CD4-positive, alpha-beta T cell treated with Interleukin-4 for 4 hours (primary cell): ENCODE measurements at regions not wholly inside any gene's neighbourhood (a gene's known extent, or its start where the extent isn't known, plus 50 kb on each side); places are given as distances from the start of the nearest gene placed in this dataset.
"Not testable (repeated sequence)": the region's sequence is repeated elsewhere in the genome, so short reads cannot be mapped to it uniquely, and the experiment has no call there.

Experiments used
- DNase-seq: peaks from one replicate; pipeline ENCODE4 v3.0.0-alpha.2; 2020

DNA sequence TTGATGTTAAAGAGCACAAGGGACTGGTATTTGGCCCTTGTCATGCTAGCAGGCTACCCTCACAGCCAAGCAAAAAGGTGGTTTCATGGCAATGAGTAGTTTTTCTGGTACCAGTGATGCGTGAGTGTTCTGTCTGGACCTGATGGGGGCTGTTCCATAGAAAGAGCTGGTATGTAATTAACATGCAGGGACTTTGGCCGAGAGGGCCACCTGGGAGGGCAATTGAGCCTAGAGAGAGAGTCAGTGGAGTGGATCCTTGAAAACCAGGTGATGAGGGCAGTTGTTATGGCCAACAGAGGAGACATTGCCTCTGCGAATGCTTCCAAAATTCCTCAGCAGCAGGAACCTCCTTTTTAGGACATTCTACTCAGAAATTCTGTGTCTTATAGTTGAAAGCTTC lies 383.3 kb downstream of the PSAT1 start:
- no peak for DNase-seq

DNA sequence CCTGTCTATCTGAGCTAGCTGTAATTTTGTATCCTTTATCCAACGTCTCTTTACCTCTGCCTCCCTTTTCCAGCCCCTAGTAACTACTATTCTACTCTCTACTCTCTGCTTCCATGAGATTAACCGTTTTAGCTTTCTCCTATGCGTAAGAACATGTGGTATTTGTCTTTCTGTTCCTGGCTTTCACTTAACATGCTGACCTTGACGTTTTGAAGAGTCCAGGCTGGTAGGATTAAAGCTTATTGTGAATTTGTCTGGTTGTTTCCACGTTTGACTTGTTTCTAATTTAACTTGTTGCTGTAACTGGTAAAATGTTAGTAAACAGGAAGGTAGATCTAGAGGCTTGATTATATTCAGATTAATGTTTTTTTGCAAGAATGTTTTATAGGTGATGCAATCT lies 385.3 kb downstream of the PSAT1 start:
- DNase-seq, result no peak

DNA sequence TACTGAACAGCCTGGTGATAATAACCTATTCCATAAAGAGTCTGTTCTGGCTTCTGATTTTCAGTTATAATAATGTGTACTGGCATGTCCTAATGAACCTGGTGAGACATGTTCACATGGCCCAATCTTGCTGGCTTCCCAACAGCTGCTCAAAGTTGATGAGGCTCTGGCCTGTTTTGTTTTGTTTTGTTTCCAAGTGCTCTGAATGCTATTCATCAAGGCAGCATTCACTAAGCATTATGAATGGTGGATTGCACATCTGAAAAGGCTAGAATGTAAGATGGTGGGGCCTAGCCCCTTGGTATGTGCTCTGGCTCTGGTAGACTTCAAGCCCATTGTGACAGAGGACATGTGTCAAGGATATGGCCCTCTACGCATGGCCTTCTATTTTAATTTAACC lies 388.5 kb downstream of the PSAT1 start:
- DNase-seq, result no peak

DNA sequence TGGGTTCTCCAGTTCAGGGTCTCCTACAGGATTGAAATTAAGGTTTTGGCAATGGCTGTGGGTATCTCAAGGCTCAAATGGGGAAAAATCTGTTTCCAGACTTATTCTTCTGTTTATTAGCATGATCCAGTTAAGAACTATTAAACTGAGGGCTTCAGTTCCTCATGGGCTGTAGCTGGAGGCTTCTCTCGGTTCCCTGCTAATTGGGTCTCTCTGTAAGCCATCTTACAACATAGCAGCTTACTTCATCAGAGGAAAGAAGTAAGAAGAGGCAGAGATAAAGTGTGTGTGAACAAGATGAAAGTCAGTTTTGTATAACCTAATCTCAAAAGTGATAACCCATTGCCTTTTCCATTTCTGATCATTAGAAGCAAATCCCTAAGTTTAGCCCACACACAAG lies 391.9 kb downstream of the PSAT1 start:
- no peak for DNase-seq

DNA sequence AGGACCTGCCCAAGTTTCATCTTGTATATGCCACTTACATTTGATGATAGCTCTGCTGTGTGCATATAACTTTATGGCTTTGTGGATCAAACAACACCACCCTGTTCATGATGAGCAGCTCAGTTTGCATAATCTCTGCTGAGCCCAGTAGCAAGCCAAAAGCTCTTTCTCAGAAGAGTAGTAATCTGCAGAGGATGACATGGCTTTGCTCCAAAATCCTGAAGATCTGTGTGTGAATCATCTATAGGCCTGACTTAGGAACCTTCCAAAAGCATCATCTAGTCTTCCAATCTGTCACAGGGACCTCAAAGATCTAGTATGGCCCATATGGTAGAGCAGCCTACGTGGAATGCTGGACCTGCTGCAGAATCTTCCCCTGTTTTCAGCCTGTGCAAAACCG lies 394.6 kb downstream of the PSAT1 start:
- no peak for DNase-seq

DNA sequence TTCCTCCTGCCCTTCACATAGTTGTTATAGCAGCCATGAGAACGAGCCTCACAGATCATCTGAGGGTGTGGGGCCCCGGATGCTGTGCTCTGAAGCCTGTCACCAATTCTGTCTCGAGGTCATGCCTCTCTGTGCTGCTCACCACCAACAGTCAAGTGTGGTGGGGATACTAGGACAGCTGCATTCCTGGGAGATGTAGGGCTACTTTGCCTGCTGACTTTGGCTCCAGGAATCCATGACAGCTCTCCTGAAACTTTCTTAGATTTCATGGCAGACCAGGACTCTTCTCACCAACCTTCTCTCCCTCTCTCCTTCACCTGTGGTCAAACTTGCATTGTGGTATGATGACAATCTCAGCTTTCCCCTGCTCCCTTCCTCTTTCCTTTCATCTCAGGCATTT lies 395.9 kb downstream of the PSAT1 start:
- no peak for DNase-seq

DNA sequence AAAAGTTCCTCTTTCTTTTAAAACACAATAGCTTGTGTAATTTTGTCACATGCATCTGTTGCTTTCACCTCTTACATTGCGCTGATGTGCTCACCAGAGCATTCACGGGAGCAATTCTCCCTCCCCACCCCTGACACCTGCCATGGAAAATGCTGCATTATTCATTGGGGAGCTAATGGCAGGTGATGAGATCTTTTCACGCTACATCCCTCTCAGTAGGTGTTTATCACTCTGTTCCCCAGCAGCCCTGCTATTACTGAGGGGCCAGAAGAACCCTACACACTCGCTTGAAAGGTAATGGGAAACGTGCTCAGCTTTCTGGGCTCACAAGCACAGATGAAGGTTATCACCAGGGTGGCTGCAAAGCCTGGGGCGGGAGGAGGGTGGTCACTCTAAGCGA lies 398.0 kb downstream of the PSAT1 start:
- no peak for DNase-seq

DNA sequence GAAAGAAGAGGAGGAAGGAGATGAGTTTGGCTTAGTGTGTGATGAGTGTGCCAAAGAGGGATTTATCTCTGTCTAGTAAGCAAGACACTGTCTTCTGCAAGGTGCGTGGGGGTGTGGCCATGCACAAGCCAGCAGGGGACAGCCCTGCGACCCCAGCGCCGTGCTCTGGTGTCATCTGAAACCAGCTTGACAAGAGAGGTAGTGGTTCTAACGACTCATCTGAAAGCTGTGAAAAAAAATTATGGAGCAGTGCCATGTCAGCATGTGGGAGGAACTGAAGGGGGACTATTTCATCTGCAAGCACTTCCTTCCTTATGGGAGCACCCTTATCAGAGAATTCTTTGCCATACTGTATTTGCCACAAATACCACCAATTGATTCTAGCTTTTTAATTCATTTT lies 398.6 kb downstream of the PSAT1 start:
- no peak for DNase-seq

DNA sequence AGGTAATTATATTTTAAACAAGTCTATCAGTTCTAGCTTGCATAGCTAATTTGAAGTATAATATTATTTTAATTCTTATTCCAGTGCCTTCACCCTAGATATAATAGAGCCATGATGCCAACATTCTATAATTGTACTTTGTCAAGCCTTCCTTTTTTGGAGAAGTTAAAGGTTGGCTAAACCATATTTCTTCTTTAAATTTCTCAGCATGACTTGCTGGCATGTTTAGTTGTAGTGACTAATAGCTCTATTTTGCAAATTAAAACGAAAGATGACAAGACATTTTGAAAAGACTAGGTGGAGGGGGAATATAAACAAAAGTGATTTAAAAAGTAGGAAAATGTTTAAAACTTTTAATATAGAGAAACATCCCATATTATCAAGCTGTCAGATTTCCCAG lies 400.7 kb downstream of the PSAT1 start:
- DNase-seq, result no peak

DNA sequence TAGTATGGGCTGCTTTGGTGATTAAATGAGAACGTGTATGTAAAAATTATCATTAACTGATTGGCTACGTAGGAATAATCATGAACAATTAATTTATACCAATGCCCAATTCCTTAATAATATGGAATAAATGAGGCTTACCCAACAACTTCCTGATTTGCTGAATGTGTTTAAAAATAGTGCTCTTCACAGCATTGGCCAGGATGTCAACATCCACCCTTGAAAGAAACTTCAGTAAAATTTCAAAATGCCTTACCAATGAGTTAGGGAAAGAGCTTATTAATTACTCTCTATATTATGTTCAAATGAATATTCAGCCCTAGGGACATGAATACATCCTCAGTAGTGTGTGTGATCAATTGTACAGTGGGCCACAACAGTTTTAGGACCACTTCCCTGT lies 401.4 kb downstream of the PSAT1 start:
- no peak for DNase-seq

DNA sequence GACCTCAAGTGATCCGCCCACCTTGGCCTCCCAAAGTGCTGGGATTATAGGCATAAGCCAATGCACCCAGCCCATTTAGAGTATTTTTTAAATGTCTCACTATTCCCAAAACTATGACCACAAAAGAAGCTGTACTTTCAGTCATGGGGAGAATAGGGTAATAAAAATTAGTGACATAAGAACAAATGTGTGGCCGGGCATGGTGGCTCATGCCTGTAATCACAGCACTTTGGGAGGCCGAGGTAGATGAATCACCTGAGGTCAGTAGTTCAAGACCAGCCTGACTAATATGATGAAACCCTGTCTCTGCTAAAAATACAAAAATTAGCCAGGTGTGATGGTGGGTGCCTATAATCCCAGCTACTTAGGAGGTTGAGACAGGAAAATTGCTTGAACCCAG lies 402.3 kb downstream of the PSAT1 start:
- not testable (repeated sequence) for DNase-seq

DNA sequence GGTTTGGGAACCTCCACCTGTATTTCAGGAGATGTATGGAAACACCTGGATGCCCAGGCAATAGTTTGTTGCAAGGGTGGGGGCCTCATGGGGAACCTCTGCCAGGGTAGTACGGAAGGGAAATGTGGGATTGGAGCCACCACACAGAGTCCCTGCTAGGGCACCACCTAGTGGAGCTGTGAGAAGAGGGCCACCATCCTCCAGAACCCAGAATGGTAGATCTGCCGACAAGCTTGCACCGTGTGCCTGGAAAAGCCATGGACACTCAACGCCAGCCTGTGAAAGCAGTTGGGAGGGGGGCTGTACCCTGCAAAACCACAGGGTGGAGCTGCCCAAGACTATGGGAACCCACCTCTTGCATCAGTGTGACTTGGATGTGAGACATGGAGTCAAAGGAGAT lies 407.2 kb downstream of the PSAT1 start:
- not testable (repeated sequence) for DNase-seq

DNA sequence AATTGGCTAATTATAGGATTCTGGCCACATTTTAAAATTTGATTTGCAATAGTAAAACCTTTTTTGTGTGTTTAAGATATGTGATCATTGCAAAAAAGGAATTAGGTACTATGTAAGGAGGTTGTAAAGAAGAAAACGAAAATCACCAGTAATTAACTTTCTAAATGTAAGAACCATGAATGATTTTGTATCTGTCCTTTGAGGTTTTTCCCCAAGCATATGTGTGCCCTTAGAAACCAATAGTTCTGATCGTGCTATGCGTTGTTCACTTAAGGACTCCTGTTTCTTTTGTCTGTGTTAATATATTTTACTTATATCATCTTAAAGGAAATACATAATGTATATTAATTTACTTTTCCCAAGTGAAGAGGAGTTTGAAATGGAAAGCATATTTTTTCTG lies 410.2 kb downstream of the PSAT1 start:
- no peak for DNase-seq

DNA sequence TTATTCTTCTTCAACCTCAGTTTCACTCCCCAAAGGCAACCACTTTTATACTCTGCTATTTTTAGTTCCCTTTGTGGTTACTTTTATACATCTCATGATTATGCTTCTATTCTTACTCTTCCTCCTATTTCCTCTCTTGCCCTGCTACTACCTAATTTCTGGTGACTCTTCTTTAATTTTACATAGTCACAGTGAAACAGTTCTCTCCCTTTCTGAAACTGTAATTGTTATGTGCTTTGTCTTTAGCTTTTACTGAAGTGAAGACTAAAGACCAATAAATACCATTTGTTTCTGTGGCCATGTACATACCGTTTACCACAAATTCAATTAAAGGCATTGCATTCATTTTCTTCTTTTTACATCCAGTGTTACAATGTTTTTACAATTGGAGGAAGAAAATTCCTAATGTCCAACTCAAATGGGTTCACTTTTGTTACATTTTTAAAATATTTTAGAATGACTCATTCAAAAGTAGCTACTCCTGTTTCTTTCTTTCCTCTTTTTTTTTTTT lies 410.6 kb downstream of the PSAT1 start:
- no peak for DNase-seq

DNA sequence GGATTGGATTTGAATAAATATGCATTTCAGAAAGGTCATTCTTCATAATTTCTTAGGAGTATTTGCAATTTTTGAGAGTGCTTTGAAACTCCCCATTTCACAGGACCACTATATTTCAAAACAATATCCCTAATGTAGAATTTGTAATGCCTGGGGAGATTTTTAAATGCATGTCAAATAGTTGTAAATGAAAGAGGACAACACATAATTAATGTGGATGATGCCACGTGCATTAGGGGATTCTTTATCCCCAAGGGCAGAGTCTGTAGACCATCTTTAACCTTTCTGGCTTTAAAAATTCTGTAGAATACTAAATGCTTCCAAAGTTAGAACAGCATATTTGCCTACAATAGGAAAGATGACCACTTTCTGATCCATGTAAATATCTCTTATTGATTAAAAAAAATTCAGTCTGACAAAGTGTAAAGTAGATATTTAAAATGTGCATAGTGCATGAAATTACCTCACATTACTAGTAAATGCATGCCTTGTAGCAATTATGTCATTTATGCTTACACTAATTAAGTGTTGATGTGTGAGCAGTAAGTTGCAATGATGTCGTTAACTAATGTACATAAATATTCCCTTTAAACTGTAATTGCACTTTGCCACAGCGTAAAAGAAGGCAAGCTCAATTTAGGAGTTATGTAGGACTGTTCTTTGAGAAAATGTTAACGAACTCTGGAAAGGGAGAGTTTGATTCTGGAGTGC lies 416.1 kb downstream of the PSAT1 start:
- no peak for DNase-seq

DNA sequence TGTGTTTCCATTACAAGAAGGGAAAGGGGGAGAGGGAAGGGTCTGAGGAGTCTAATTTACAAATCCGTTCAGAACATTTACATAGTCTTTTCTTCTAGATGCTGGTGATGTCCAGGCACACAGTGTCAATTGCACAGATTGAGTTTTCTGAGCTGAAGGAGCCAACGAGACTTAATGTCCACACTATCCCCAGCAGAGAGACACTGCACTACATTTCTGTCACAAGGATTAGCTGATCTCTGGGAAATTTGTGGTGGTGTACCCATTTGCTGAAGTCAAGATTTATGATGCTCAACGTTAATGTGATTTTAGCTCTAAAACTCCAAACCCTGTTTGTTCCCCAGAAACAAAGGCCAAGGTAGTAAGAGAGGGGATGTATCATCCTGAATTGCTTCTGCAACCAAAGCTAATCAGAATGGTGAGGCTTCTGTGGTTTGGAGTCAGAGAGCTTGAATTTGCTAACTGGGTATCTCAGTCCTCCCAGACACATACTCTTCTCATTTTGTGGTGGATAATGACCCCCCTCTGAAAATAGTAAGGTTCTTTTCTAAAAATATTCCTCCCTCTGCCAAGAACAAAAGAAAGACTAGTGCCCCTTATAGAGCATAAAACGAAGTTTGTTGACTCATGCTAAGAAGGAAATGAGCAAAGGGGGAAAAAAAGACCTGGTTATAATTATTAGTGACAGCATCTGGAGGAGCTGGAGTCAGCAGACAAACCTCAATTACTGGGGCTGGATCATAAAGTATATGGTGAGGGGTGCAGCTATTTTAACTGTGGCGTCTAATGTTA lies 416.9 kb downstream of the PSAT1 start:
- DNase-seq, result no peak

DNA sequence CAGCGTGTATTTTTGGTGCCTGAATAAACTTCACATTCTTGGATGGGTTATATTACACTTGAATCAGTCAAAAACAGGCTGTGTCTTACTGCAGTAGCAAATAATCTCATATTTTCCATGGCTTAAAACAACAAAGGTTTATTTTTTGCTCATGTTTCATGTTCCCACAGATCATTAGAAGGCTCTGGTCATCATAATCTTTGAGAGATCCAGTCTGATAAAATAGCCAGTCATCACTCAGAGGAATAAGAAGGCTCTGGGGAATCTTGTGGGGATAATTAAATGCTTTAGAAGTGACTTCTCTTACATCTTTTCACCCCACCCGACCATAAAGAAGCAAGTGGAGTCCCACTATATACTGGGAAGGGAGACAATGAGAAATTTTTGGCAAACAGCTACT lies 417.7 kb downstream of the PSAT1 start:
- DNase-seq, result no peak

DNA sequence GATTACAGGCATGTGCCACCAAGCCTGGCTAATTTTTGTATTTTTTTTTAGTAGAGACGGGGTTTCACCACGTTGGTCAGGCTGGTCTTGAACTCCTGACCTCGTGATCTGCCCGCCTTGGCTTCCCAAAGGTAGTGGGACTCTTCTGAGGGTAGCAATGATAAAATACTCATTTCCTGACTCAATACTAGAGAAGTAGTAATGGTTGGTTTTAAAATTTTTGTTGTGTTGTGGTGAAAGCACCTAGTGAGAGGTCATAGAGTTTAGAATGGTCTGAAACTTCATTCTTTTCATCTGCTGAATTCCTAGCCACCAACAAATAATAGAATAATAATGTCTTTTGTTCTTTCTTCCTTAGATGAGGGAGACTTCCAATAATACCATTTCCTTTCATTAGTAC lies 422.1 kb downstream of the PSAT1 start:
- not testable (repeated sequence) for DNase-seq

DNA sequence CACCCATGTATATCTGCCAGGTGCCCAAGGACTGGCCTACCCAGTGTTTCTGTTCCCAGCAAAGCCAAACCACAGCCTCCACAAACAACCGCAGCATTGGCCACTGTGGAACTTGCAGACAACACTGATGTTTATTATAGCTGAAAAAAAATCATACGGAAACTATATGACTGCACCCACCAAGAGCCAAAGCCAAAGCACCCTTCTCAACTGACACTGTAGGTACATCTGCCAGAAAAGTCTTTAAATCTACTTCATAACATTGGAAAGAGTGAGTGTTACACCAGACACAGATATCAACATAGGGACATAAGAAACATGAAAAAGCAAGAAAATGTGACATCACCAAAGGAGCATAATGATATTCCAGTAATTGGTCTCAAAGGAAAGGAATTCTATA lies 428.0 kb downstream of the PSAT1 start:
- no peak for DNase-seq

DNA sequence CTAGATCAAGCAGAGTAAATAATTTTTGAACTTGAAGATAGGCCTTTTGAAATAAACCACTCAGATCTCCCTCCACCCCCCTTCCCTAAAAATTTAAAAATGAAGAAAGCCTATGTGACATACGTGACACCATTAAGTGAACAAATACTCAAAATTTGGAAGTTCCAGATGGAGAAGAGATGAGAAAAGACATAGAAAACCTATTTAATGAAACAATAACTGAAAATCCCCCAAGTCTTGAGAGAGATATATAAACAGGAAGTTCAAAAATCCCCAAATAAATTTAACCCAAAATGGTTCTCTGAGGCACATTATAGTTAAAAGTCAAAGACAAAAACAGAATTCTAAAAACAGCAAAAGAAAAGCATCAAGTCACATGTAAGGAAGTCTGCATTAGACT lies 428.6 kb downstream of the PSAT1 start:
- no peak for DNase-seq

DNA sequence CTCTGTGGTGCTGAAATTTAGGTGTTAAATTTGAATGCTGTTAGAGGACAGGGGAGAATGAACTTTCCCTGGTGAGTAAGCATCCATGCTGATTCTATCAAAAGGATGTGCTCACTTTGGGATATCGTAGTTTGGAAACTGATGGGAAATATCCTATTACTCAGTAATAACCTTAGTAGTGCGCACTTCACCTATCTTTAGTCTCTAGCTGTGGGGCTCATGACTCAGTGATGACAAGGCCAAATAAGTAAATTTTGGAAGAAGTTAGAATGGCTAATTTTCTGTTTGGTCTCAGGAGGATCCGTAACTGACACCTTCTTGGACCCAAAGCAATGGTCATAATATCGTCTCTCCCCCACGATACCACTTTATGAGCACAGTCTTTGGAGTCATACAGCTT lies 448.4 kb downstream of the PSAT1 start:
- DNase-seq, result no peak

DNA sequence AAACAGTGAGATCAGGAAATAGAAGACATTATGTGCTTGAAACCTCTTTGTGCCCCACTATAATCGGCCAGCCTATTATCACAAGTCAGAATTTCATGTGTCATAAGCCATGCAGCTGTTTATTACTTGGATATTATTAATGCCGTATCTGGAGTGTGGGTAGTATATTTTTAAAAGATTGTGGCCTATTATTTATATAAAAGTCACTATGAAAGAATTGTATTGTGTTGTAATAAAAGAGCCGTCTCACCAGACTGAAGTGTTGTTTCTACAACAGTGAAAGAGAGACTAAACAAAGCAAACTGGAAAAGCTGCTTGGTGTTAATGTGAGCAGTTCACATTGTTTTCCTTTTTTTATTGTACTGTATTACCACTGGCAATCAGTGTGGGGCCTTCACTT lies 449.1 kb downstream of the PSAT1 start:
- DNase-seq, result no peak

DNA sequence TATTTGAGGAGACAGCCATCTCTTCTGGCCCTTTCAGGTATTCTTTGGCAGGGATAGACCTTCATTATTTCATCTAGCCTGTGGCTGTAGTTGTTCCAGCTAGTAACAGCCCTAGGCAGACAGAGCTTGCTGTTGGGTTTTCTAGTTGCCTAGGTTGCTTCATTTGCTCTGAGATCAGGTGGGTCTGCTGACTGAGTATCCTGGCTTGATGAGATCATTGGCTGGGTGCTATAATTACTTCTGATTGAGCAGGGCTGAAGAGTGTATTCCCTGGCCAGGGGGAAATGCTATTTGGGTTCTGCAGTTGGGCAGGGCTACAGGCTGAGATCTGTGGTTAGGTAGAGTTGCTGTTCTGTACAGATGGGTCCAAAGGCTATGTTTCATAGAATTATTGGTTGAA lies 456.1 kb downstream of the PSAT1 start:
- no peak for DNase-seq

DNA sequence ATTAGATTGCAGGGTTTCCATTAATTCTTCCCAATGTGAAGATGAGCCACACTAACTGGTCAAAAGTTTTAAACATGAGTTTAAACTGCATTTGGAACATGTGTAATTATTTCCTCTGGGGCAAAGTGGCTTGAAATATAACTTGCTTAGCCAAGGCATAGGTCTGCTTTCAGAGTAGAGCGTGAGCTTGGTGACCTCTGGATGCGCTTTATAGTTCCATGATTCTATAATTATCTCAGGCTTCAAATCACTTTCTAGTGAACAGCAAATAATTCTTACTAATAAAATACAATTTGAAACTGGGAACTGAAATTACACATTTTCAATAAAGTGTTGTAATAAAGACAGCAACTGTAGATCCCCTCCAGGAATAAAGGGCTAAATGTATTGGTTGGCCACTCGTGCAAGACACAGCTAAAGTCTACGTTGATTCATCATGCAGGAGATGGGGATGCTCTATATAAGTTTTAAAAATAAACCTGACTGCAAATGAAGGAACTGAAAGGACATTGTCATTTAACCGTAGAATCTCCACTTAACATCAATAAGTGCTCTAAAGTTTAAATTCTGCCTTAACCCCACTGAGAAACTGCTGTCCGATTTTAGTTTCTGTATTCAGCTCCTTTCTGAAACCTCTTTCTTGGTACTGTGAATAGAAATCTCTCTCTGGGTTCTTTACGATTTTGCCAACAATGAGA lies 460.0 kb downstream of the PSAT1 start:
- no peak for DNase-seq
